HEK293 (cell line): ENCODE measurements at regions not wholly inside any gene's neighbourhood (a gene's known extent, or its start where the extent isn't known, plus 50 kb on each side); places are given as distances from the start of the nearest gene placed in this dataset.

Experiments used
- CTCF ChIA-PET: fragments of 350-600 bp; formaldehyde crosslinking; extraction: SDS; loops from one replicate; lab custom pipeline; 2021; ENCODE audit warnings: antibody characterized with exemption; lab: Yijun Ruan, JAX
- POLR2A ChIA-PET: fragments of 300-600 bp; formaldehyde crosslinking; extraction: SDS; loops from one replicate; lab custom pipeline; 2020; ENCODE audit warnings: antibody characterized with exemption, inconsistent platforms; lab: Yijun Ruan, JAX
- H3K27ac ChIP-seq: fragments of 200-500 bp; sonication (Bioruptor generic); 2 replicates; pipeline ENCODE4 v1.5.1; 2014; ENCODE audit warnings: low read depth, low read length, control low read depth, inconsistent platforms; ENCODE audit errors: extremely low read depth
- H3K36me3 ChIP-seq, 2 experiments: fragments of 200-500 bp in 1 of 2; sonication (Bioruptor generic) in 1 of 2; 1 replicate in 1 of 2; 2 replicates in 1 of 2; pipeline ENCODE4 v1.5.1; 2014 to 2017; ENCODE audit warnings: inconsistent platforms in 2 of 2, low read length in 2 of 2; ENCODE audit not compliant: control insufficient read depth in 2 of 2, insufficient read depth in 1 of 2
- H3K4me1 ChIP-seq: fragments of 200-500 bp; sonication (Bioruptor generic); 2 replicates; pipeline ENCODE4 v1.5.1; 2014; ENCODE audit warnings: mild to moderate bottlenecking, low read length, inconsistent platforms; ENCODE audit not compliant: control insufficient read depth, insufficient read depth
- H3K4me3 ChIP-seq: 2 replicates; pipeline ENCODE4 v1.5.1; 2011; ENCODE audit warnings: low read depth, mild to moderate bottlenecking, control low read depth, low read length, moderate library complexity
- H3K9me3 ChIP-seq: fragments of 200-500 bp; sonication (Bioruptor generic); 2 replicates; pipeline ENCODE4 v1.5.1; 2014; ENCODE audit warnings: low read depth, low read length, inconsistent platforms; ENCODE audit not compliant: control insufficient read depth, insufficient read depth
- BCL11A ChIP-seq: fragments of 450-650 bp; formaldehyde crosslinking; IDR thresholded peaks from 2 replicates; pipeline ENCODE4 v1.5.1; 2016; ENCODE audit warnings: low read depth, missing biosample characterization, missing genetic modification characterization
- EGR2 ChIP-seq: fragments of 450-650 bp; formaldehyde crosslinking; IDR thresholded peaks from 2 replicates; pipeline ENCODE4 v1.5.1; 2016; ENCODE audit warnings: low read depth, missing biosample characterization, missing genetic modification characterization
- MYNN ChIP-seq: fragments of 450-650 bp; formaldehyde crosslinking; IDR thresholded peaks from 2 replicates; pipeline ENCODE4 v1.5.1; 2016; ENCODE audit warnings: missing biosample characterization, missing genetic modification characterization, borderline replicate concordance
- PRDM1 ChIP-seq: fragments of 450-650 bp; formaldehyde crosslinking; IDR thresholded peaks from 2 replicates; pipeline ENCODE4; 2016; ENCODE audit warnings: missing biosample characterization, missing genetic modification characterization
- ZFHX2 ChIP-seq: fragments of 450-650 bp; formaldehyde crosslinking; conservative IDR thresholded peaks from 2 replicates; pipeline ENCODE4 v1.5.1; 2016; ENCODE audit warnings: missing biosample characterization, missing genetic modification characterization
- ZFP37 ChIP-seq: fragments of 450-650 bp; formaldehyde crosslinking; IDR thresholded peaks from 2 replicates; pipeline ENCODE4 v1.5.1; 2016; ENCODE audit warnings: missing biosample characterization, missing genetic modification characterization
- ZIC2 ChIP-seq: fragments of 450-650 bp; formaldehyde crosslinking; IDR thresholded peaks from 2 replicates; pipeline ENCODE4 v1.5.1; 2016; ENCODE audit warnings: missing biosample characterization, missing genetic modification characterization
- ZNF223 ChIP-seq: fragments of 450-650 bp; formaldehyde crosslinking; IDR thresholded peaks from 2 replicates; pipeline ENCODE4 v1.5.1; 2016; ENCODE audit warnings: missing biosample characterization, missing genetic modification characterization
- ZNF23 ChIP-seq: fragments of 450-650 bp; formaldehyde crosslinking; IDR thresholded peaks from 2 replicates; pipeline ENCODE4 v1.5.1; 2016; ENCODE audit warnings: missing biosample characterization, missing genetic modification characterization, borderline replicate concordance
- ZNF239 ChIP-seq: fragments of 450-650 bp; formaldehyde crosslinking; IDR thresholded peaks from 2 replicates; pipeline ENCODE4 v1.5.1; 2016; ENCODE audit warnings: missing biosample characterization, missing genetic modification characterization
- ZNF280C ChIP-seq: fragments of 450-650 bp; formaldehyde crosslinking; IDR thresholded peaks from 2 replicates; pipeline ENCODE4 v1.5.1; 2016; ENCODE audit warnings: missing biosample characterization, missing genetic modification characterization
- ZNF362 ChIP-seq: fragments of 450-650 bp; formaldehyde crosslinking; IDR thresholded peaks from 2 replicates; pipeline ENCODE4 v1.5.1; 2016; ENCODE audit warnings: missing biosample characterization, missing genetic modification characterization
- ZNF571 ChIP-seq: fragments of 450-650 bp; formaldehyde crosslinking; IDR thresholded peaks from 2 replicates; pipeline ENCODE4 v1.5.0; 2017; ENCODE audit warnings: missing biosample characterization, missing genetic modification characterization
- ZNF600 ChIP-seq: fragments of 450-650 bp; formaldehyde crosslinking; IDR thresholded peaks from 2 replicates; pipeline ENCODE4 v1.5.1; 2016; ENCODE audit warnings: missing biosample characterization, missing genetic modification characterization
- ZNF629 ChIP-seq: fragments of 450-650 bp; formaldehyde crosslinking; IDR thresholded peaks from 2 replicates; pipeline ENCODE4 v1.5.1; 2017; ENCODE audit warnings: missing biosample characterization, missing genetic modification characterization
- ZNF707 ChIP-seq: fragments of 450-650 bp; formaldehyde crosslinking; IDR thresholded peaks from 2 replicates; pipeline ENCODE4 v1.5.1; 2016; ENCODE audit warnings: missing biosample characterization, missing genetic modification characterization
- ZNF76 ChIP-seq: fragments of 450-650 bp; formaldehyde crosslinking; IDR thresholded peaks from 2 replicates; pipeline ENCODE4; 2016; ENCODE audit warnings: low read depth, missing biosample characterization, missing genetic modification characterization, borderline replicate concordance

- Histone ChIP-seq H3K4me1 (no peaks in the 10 kb centered on the region), H3K9me3 (no peaks in the 10 kb centered on the region), H3K27ac (no peak overlapping the region), H3K36me3 (no peaks in the 10 kb centered on the region), H3K4me3 (no peak overlapping the region)
- TF ChIP-seq ZNF629 (tag by site-specific recombination): no peak
- no peak for TF ChIP-seq ZFP37 (tag by site-specific recombination)
- TF ChIP-seq ZNF239 (tag by site-specific recombination): no peak
- no peak for TF ChIP-seq ZNF707 (tag by site-specific recombination)
- TF ChIP-seq ZNF571 (tag by site-specific recombination): no peak
- no peak for TF ChIP-seq ZNF600 (tag by site-specific recombination)
- TF ChIP-seq BCL11A (tag by site-specific recombination): no peak
- no peak for TF ChIP-seq ZNF362 (tag by site-specific recombination)
- no peak for TF ChIP-seq ZNF23 (tag by site-specific recombination)
- TF ChIP-seq ZNF76: no peak
- ChIA-PET POLR2A (no interaction called here), CTCF (no interaction called here)
Observed at GRCh38 chr1:38101037-38101785, 54.6 kb upstream of the POU3F1 start.

- no peak overlapping the region for H3K27ac ChIP-seq
- no peaks in the 10 kb centered on the region for H3K9me3 ChIP-seq
- CTCF ChIA-PET: no interaction called here
- POLR2A ChIA-PET: interaction anchor here (0.5 kb wide), 1 partner anchor 74 kb away, joined by 5 read pairs; no protein-coding TSS in a partner anchor
- no peak overlapping the region for H3K4me3 ChIP-seq
- no peaks in the 10 kb centered on the region for H3K4me1 ChIP-seq
- H3K36me3 ChIP-seq: no peaks in the 10 kb centered on the region
- no peak for TF ChIP-seq PRDM1 (tag by site-specific recombination)
- TF ChIP-seq ZFHX2 (tag by site-specific recombination): peak; percentile 86
- TF ChIP-seq EGR2 (tag by site-specific recombination): peak; percentile 93
Observed at GRCh38 chr1:38098101-38098847, 51.7 kb upstream of the POU3F1 start.

GRCh38 chr1:38097284-38097898, 50.8 kb upstream of the POU3F1 start:
- ChIA-PET CTCF (no interaction called here), POLR2A (interaction anchor here (0.5 kb wide), 1 partner anchor 73 kb away, joined by 5 read pairs; no protein-coding TSS in a partner anchor)
- no peaks in the 10 kb centered on the region for H3K4me1 ChIP-seq
- H3K36me3 ChIP-seq: no peaks in the 10 kb centered on the region
- no peak overlapping the region for H3K4me3 ChIP-seq
- no peak overlapping the region for H3K27ac ChIP-seq
- no peaks in the 10 kb centered on the region for H3K9me3 ChIP-seq
- TF ChIP-seq ZNF280C (tag by site-specific recombination) (no peak), ZNF223 (tag by site-specific recombination) (0 out of 2 replicates have a peak, but pooled peaks have one; percentile 19), ZIC2 (tag by site-specific recombination) (peak; percentile 56), MYNN (tag by site-specific recombination) (no peak)
